AG09309 (cell line): ENCODE measurements at regions not wholly inside any gene's neighbourhood (a gene's known extent, or its start where the extent isn't known, plus 50 kb on each side); places are given as distances from the start of the nearest gene placed in this dataset.

Source experiments
- DNase-seq: peaks from one replicate; pipeline ENCODE4 v3.0.0-alpha.2; 2010; ENCODE audit warnings: low read depth
- H3K4me3 ChIP-seq: 2 replicates; pipeline ENCODE4 v1.5.1; 2011; ENCODE audit warnings: mild to moderate bottlenecking, low read depth, low read length, moderate library complexity; ENCODE audit not compliant: control insufficient read depth
- CTCF ChIP-seq: IDR thresholded peaks from 2 replicates; pipeline ENCODE4 v1.5.1; 2011; ENCODE audit warnings: mild to moderate bottlenecking, low read depth, low read length, inconsistent platforms; ENCODE audit not compliant: insufficient read depth, control insufficient read depth; ENCODE audit errors: missing control alignments

GRCh38 chr9:1332156-1332555 lies 282.0 kb downstream of the DMRT2 start:
- no peak for DNase-seq
- H3K4me3 ChIP-seq: no peak overlapping the region
- no peak for TF ChIP-seq CTCF

- TF ChIP-seq CTCF: no peak
- no peak overlapping the region for H3K4me3 ChIP-seq
- DNase-seq: no peak
These were observed 285.0 kb downstream of the DMRT2 start for GRCh38 chr9:1335174-1335573.

- H3K4me3 ChIP-seq: no peak overlapping the region
- no peak for DNase-seq
- no peak for TF ChIP-seq CTCF
These were observed 287.0 kb downstream of the DMRT2 start for GRCh38 chr9:1337169-1337568.

GRCh38 chr9:1340390-1340789 lies 290.2 kb downstream of the DMRT2 start:
- TF ChIP-seq CTCF: no peak
- DNase-seq: no peak
- H3K4me3 ChIP-seq: no peak overlapping the region

- no peak for DNase-seq
- no peak overlapping the region for H3K4me3 ChIP-seq
- TF ChIP-seq CTCF: no peak
These were observed 303.1 kb downstream of the DMRT2 start for GRCh38 chr9:1353291-1353690.

- TF ChIP-seq CTCF: no peak
- DNase-seq: no peak
- H3K4me3 ChIP-seq: no peak overlapping the region
These were observed 303.9 kb downstream of the DMRT2 start for GRCh38 chr9:1354086-1354485.

GRCh38 chr9:1354606-1355005 lies 304.4 kb downstream of the DMRT2 start:
- no peak for DNase-seq
- TF ChIP-seq CTCF: no peak
- H3K4me3 ChIP-seq: no peak overlapping the region
